K562 (cell line): ENCODE measurements at regions not wholly inside any gene's neighbourhood (a gene's known extent, or its start where the extent isn't known, plus 50 kb on each side); places are given as distances from the start of the nearest gene placed in this dataset.

Source experiments
- ATAC-seq: fragments of 200-7000 bp; cut with Tn5 transposase; 3 replicates; pipeline ENCODE4 v1.9.1; 2020; ENCODE audit warnings: moderate library complexity
- BruUV-seq: library from RNA; stranded (reverse); fragments of 400-500 nt; replicated peaks from 2 replicates; lab custom pipeline; 2021; lab: Mats Ljungman, UMichigan
- CTCF ChIA-PET: fragments of 300-600 bp; formaldehyde crosslinking; extraction: SDS; loops from one replicate; lab custom pipeline; 2021; ENCODE audit warnings: low intra/inter-chr PET ratio; lab: Yijun Ruan, JAX
- POLR2A ChIA-PET: fragments of 300-600, 350-650 bp; sonication (Branson Sonifier 250); formaldehyde crosslinking; extraction: SDS; loops from one replicate; lab custom pipeline; 2021; ENCODE audit warnings: antibody characterized with exemption, inconsistent platforms; lab: Yijun Ruan, JAX
- DNase-seq, 4 experiments: peaks; one replicate each; pipeline versions ENCODE4 v3.0.0 to v3.0.0-alpha.2; 2011 to 2018; ENCODE audit warnings: low spot score in 3 of 4, mixed read lengths in 3 of 4; ENCODE audit errors: extremely low read depth in 1 of 4
- FAIRE-seq: peaks from 2 replicates; lab custom pipeline; 2011; peaks lifted over from hg19 to GRCh38; lab: Jason Lieb, UNC
- H2AFZ ChIP-seq: 2 replicates; pipeline ENCODE4 v1.6.0; 2011; ENCODE audit warnings: low read depth, low read length, control low read depth, inconsistent platforms
- H3K27ac ChIP-seq: fragments of 200-600 bp; 3 replicates; pipeline ENCODE4 v1.8.0; 2011; ENCODE audit warnings: low read depth, mild to moderate bottlenecking, control low read depth, inconsistent platforms, low read length, moderate library complexity, mixed read lengths; ENCODE audit errors: extremely low read depth
- H3K27me3 ChIP-seq, 2 experiments: fragments of 300-600 bp in 1 of 2; 2 replicates in 1 of 2; 3 replicates in 1 of 2; pipeline versions ENCODE4 v1.6.0 to v1.8.0; 2011; ENCODE audit warnings: inconsistent platforms in 2 of 2, low read length in 2 of 2, mild to moderate bottlenecking in 1 of 2, mixed read lengths in 1 of 2, moderate library complexity in 1 of 2; ENCODE audit not compliant: control insufficient read depth in 2 of 2, insufficient read depth in 2 of 2
- H3K36me3 ChIP-seq: fragments of 300-600 bp; 3 replicates; pipeline ENCODE4 v1.8.0; 2011; ENCODE audit warnings: mild to moderate bottlenecking, low read length, inconsistent platforms; ENCODE audit not compliant: control insufficient read depth, insufficient read depth
- H3K4me1 ChIP-seq, 2 experiments: fragments of 200-600 bp in 1 of 2; replicated peaks in 1 of 2; 2 replicates in 1 of 2; 3 replicates in 1 of 2; pipeline versions ENCODE4 v1.5.1 to v1.8.0; 2011; ENCODE audit warnings: inconsistent platforms in 2 of 2, low read length in 2 of 2, mild to moderate bottlenecking in 1 of 2, mixed read lengths in 1 of 2, moderate library complexity in 1 of 2; ENCODE audit not compliant: control insufficient read depth in 2 of 2, insufficient read depth in 2 of 2
- H3K4me2 ChIP-seq: 2 replicates; pipeline ENCODE4 v1.6.1; 2011; ENCODE audit warnings: low read length, control low read depth, inconsistent platforms, mixed read lengths; ENCODE audit not compliant: insufficient read depth
- H3K4me3 ChIP-seq: fragments of 200-600 bp; sonication (generic), shearing (Covaris generic); 2 replicates; pipeline ENCODE4 v1.5.1; 2016; ENCODE audit warnings: control low read depth, inconsistent platforms
- H3K79me2 ChIP-seq: fragments of 200-600 bp; 3 replicates; pipeline ENCODE4 v1.8.0; 2011; ENCODE audit warnings: low read length, inconsistent platforms; ENCODE audit not compliant: control insufficient read depth, insufficient read depth
- H3K9ac ChIP-seq, 2 experiments: 2 replicates each; pipeline versions ENCODE4 v1.6.0 to v1.6.1; 2011; ENCODE audit warnings: low read depth in 2 of 2, low read length in 2 of 2, control low read depth in 1 of 2, inconsistent platforms in 1 of 2, mild to moderate bottlenecking in 1 of 2, mixed read lengths in 1 of 2; ENCODE audit not compliant: insufficient read depth in 1 of 2
- H3K9me1 ChIP-seq: one replicate; pipeline ENCODE4 v1.6.0; 2011; ENCODE audit warnings: inconsistent platforms, mild to moderate bottlenecking, low read length, moderate library complexity; ENCODE audit not compliant: control insufficient read depth, insufficient read depth
- H3K9me3 ChIP-seq: replicated peaks from 2 replicates; pipeline ENCODE4 v1.5.1; 2011; ENCODE audit warnings: low read depth, low read length, inconsistent platforms; ENCODE audit not compliant: control insufficient read depth, insufficient read depth
- H4K20me1 ChIP-seq: replicated peaks from 2 replicates; pipeline ENCODE4 v1.6.1; 2011; ENCODE audit warnings: low read length, inconsistent platforms, mixed read lengths; ENCODE audit not compliant: control insufficient read depth, insufficient read depth
- ARNT ChIP-seq, 2 experiments: fragments of 450-650 bp; IDR thresholded peaks; 2 replicates each; pipeline ENCODE4 v1.6.1; 2016; ENCODE audit warnings: mild to moderate bottlenecking in 1 of 2
- BDP1 ChIP-seq: IDR thresholded peaks from 3 replicates; pipeline ENCODE4 v1.6.1; 2011; ENCODE audit not compliant: insufficient read length, insufficient read depth
- BRF1 ChIP-seq: IDR thresholded peaks from 3 replicates; pipeline ENCODE4 v1.6.1; 2011; ENCODE audit warnings: borderline replicate concordance, mild to moderate bottlenecking; ENCODE audit not compliant: insufficient read length; ENCODE audit errors: extremely low read depth
- GTF2E2 ChIP-seq: fragments of 200-800 bp; sonication (Bioruptor generic); IDR thresholded peaks from 2 replicates; pipeline ENCODE4 v1.6.1; 2016; ENCODE audit warnings: missing genetic modification characterization, missing compliant biosample characterization
- MCM5 ChIP-seq: fragments of 450-650 bp; IDR thresholded peaks from 2 replicates; pipeline ENCODE4 v1.6.1; 2016; ENCODE audit warnings: low read depth
- MYC ChIP-seq, 2 experiments: fragments of 250-450 bp in 1 of 2; sonication (Bioruptor Pico) in 1 of 2; IDR thresholded peaks; 2 replicates each; pipeline versions ENCODE4 v1.5.1 to v1.6.1; 2012 to 2021; ENCODE audit warnings: low read depth in 2 of 2, borderline replicate concordance in 1 of 2, improper control_type of control experiment in 1 of 2, low read length in 1 of 2, mild to moderate bottlenecking in 1 of 2, moderate library complexity in 1 of 2
- RBBP5 ChIP-seq: fragments of 200-600 bp; sonication (generic); IDR thresholded peaks from 2 replicates; pipeline ENCODE4 v1.6.1; 2012; ENCODE audit warnings: borderline replicate concordance, mild to moderate bottlenecking, low read length, control low read depth, inconsistent platforms; ENCODE audit not compliant: insufficient read depth, poor library complexity, severe bottlenecking
- SRSF1 ChIP-seq: fragments of 200-400 bp; formaldehyde crosslinking; IDR thresholded peaks from 2 replicates; pipeline ENCODE4 v1.6.1; 2017; ENCODE audit warnings: mild to moderate bottlenecking, low read depth, low read length, moderate library complexity
- STAG1 ChIP-seq: sonication (generic); formaldehyde crosslinking; IDR thresholded peaks from 2 replicates; pipeline ENCODE4 v1.5.0; 2020; ENCODE audit warnings: missing genetic modification reagents, borderline replicate concordance
- STAT5B ChIP-seq: fragments of 250-450 bp; sonication (Bioruptor Pico); IDR thresholded peaks from 2 replicates; pipeline ENCODE4 v1.8.0; 2021; ENCODE audit warnings: mild to moderate bottlenecking, inconsistent platforms
- TRIM28 ChIP-seq: fragments of 450-650 bp; IDR thresholded peaks from 2 replicates; pipeline ENCODE4 v1.6.1; 2017
- ZNF274 ChIP-seq: IDR thresholded peaks from 2 replicates; pipeline ENCODE4 v1.6.1; 2011; ENCODE audit warnings: low read depth, mild to moderate bottlenecking, low read length, moderate library complexity, borderline replicate concordance
- ZNF407 ChIP-seq: fragments of 450-650 bp; IDR thresholded peaks from 2 replicates; pipeline ENCODE4 v1.6.1; 2016; ENCODE audit warnings: low read depth
- WGBS: fragments of 100-300 bp; shearing (Covaris generic); methylation state at CpG from one replicate; pipeline ENCODE4 v1.1.6; 2016; ENCODE audit warnings: low coverage, mixed read lengths; ENCODE audit not compliant: insufficient coverage; ENCODE audit errors: missing lambda C conversion rate; 5-methylcytosine and 5-hydroxymethylcytosine counted together
- in situ Hi-C: fragments of 300-500 bp; cut with MboI; formaldehyde crosslinking; loops from 4 replicates; pipeline ENCODE4 v1.15.0; 2018; ENCODE audit warnings: inconsistent platforms, mixed read lengths
- intact Hi-C: fragments of 100-400 bp; cut with micrococcal nuclease; formaldehyde crosslinking; loops from 2 replicates; pipeline ENCODE4 v1.14.2; 2022
- TF ChIP-seq, protein P1 (sequence below): fragments of 250-450 bp; sonication (Bioruptor Pico); IDR thresholded peaks from 2 replicates; pipeline ENCODE4 v1.8.0; 2021; ENCODE audit warnings: borderline replicate concordance, mild to moderate bottlenecking, moderate library complexity; ENCODE audit not compliant: poor library complexity, severe bottlenecking

GRCh38 chr11:88015170-88015569 lies 160.1 kb downstream of the RAB38 start:
- no TSS peak for BruUV-seq
- Histone ChIP-seq H3K9me3 (no peaks in the 10 kb centered on the region), H3K27me3 (no peaks in the 10 kb centered on the region), H2AFZ (no peak overlapping the region), H3K9me1 (no peaks in the 10 kb centered on the region), H3K9ac (no peak overlapping the region), H3K4me3 (no peak overlapping the region), H4K20me1 (no peaks in the 10 kb centered on the region), H3K36me3 (no peaks in the 10 kb centered on the region), H3K4me2 (no peak overlapping the region), H3K79me2 (no peaks in the 10 kb centered on the region), H3K27ac (no peak overlapping the region), H3K4me1 (no peaks in the 10 kb centered on the region)
- TF ChIP-seq GTF2E2 (tag), result no peak
- TF ChIP-seq MCM5, result no peak
- TF ChIP-seq TRIM28, result no peak
- no peak for TF ChIP-seq BRF1
- TF ChIP-seq ZNF407, result no peak
- no peak for TF ChIP-seq RBBP5
- no peak for TF ChIP-seq SRSF1
- TF ChIP-seq, protein P1, sequence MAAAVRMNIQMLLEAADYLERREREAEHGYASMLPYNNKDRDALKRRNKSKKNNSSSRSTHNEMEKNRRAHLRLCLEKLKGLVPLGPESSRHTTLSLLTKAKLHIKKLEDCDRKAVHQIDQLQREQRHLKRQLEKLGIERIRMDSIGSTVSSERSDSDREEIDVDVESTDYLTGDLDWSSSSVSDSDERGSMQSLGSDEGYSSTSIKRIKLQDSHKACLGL (CRISPR knock-in tag), result no peak
- TF ChIP-seq BDP1, result no peak
- TF ChIP-seq STAG1 (CRISPR knock-in tag), result no peak
- no peak for TF ChIP-seq ARNT (IDR thresholded peaks at IDR 0.05)
- TF ChIP-seq ZNF274, result no peak
- TF ChIP-seq STAT5B (CRISPR knock-in tag), result no peak
- TF ChIP-seq MYC (IDR thresholded peaks at IDR 0.05; ENCODE audit: low read depth, low read length), result no peak
- no peak for TF ChIP-seq MYC (CRISPR knock-in tag; IDR thresholded peaks at IDR 0.05; ENCODE audit: borderline replicate concordance, low read depth)
- POLR2A ChIA-PET, result no interaction called here
- DNase-seq (no peak), FAIRE-seq (no peak), ATAC-seq (no peak)
- intact Hi-C loops, result no loop called here
- in situ Hi-C loops, result no loop called here
- CTCF ChIA-PET, result interaction anchor here (2.0 kb wide), 1 partner anchor 528 kb away, joined by 22 read pairs; no protein-coding TSS in a partner anchor
- WGBS, result 0% methylated on average over 2 of the region's 2 CpGs
